Lower leg skin (tissue), 4 donors: ENCODE measurements at regions not wholly inside any gene's neighbourhood (a gene's known extent, or its start where the extent isn't known, plus 50 kb on each side); places are given as distances from the start of the nearest gene placed in this dataset.

ENCODE experiments used
- DNase-seq, 2 donors: peaks; one replicate each; pipeline ENCODE4 v3.0.0-alpha.2; 2019; ENCODE audit warnings: low spot score in 2 of 2
- H3K4me3 ChIP-seq: fragments of 200-600 bp; sonication (generic); 2 replicates; pipeline ENCODE4 v1.5.1; 2017; ENCODE audit warnings: mild to moderate bottlenecking, low read depth; ENCODE audit not compliant: poor library complexity, severe bottlenecking
- CTCF ChIP-seq, 3 donors: fragments of 450-650 bp; IDR thresholded peaks; one replicate each; pipeline ENCODE4 v1.5.1; 2016; ENCODE audit warnings: antibody characterized with exemption in 3 of 3, mild to moderate bottlenecking in 3 of 3, moderate library complexity in 2 of 3
- POLR2A ChIP-seq, 2 donors: fragments of 450-650 bp; IDR thresholded peaks; one replicate each; pipeline ENCODE4 v1.6.1; 2016 to 2017; ENCODE audit warnings: antibody characterized with exemption in 2 of 2, mild to moderate bottlenecking in 1 of 2, moderate library complexity in 1 of 2
- WGBS, 2 donors: methylation state at CpG; one replicate each; pipeline ENCODE4 v1.1.5; 2018; 5-methylcytosine and 5-hydroxymethylcytosine counted together
- intact Hi-C: fragments of 100-400 bp; cut with DNase I; formaldehyde crosslinking; loops from one replicate; pipeline ENCODE4 v1.15.0; 2023; ENCODE audit warnings: low total_unique reads

- DNase-seq = no peak
- intact Hi-C loops = no loop called here
- no peak overlapping the region for H3K4me3 ChIP-seq
- WGBS, 2 donors = 80 to 82% methylated on average over 6 of the region's 6 CpGs
- no peak for TF ChIP-seq CTCF (IDR thresholded peaks at IDR 0.05)
- no peak for TF ChIP-seq POLR2A (IDR thresholded peaks at IDR 0.05)
Measured at GRCh38 chr1:81205956-81206355, 594.8 kb upstream of the ADGRL2 start.

- DNase-seq = no peak
- WGBS, 2 donors = 94 to 96% methylated on average over 2 of the region's 2 CpGs
- H3K4me3 ChIP-seq = no peak overlapping the region
- intact Hi-C loops = no loop called here
- no peak for TF ChIP-seq CTCF (IDR thresholded peaks at IDR 0.05)
- TF ChIP-seq POLR2A (IDR thresholded peaks at IDR 0.05) = no peak
Measured at GRCh38 chr1:81201779-81202178, 599.0 kb upstream of the ADGRL2 start.

- WGBS, 2 donors = 91 to 96% methylated on average over 3 of the region's 3 CpGs
- no peak for TF ChIP-seq CTCF (IDR thresholded peaks at IDR 0.05)
- no peak for TF ChIP-seq POLR2A (IDR thresholded peaks at IDR 0.05)
- no peak for DNase-seq
- H3K4me3 ChIP-seq = no peak overlapping the region
- intact Hi-C loops = no loop called here
Measured at GRCh38 chr1:81197591-81197990, 603.1 kb upstream of the ADGRL2 start.

GRCh38 chr1:81192647-81193642 is 607.8 kb upstream of the ADGRL2 start:
- H3K4me3 ChIP-seq = no peak overlapping the region
- intact Hi-C loops = no loop called here
- DNase-seq = no peak
- no peak for TF ChIP-seq CTCF (IDR thresholded peaks at IDR 0.05)
- WGBS, 2 donors = 76 to 80% methylated on average over 7 of the region's 7 CpGs

- intact Hi-C loops = no loop called here
- no peak for DNase-seq
- H3K4me3 ChIP-seq = no peak overlapping the region
- WGBS, 2 donors = 91 to 94% methylated on average over 3 of the region's 3 CpGs
- TF ChIP-seq CTCF (IDR thresholded peaks at IDR 0.05) (no peak), POLR2A (IDR thresholded peaks at IDR 0.05) (no peak)
Measured at GRCh38 chr1:81190003-81190402, 610.7 kb upstream of the ADGRL2 start.
